H1 (cell line): ENCODE measurements at regions not wholly inside any gene's neighbourhood (a gene's known extent, or its start where the extent isn't known, plus 50 kb on each side); places are given as distances from the start of the nearest gene placed in this dataset.

Experiments used
- CTCF ChIA-PET: fragments of 300-600 bp; sonication (Branson Sonifier 250); formaldehyde crosslinking; loops from one replicate; lab custom pipeline; 2021; ENCODE audit not compliant: partially characterized antibody; lab: Charles Lee
- POLR2A ChIA-PET: fragments of 300-600 bp; sonication (Branson Sonifier 250); formaldehyde crosslinking; loops from one replicate; lab custom pipeline; 2021; ENCODE audit warnings: inconsistent platforms; ENCODE audit not compliant: partially characterized antibody; lab: Charles Lee
- DNase-seq, 2 experiments: peaks; one replicate each; pipeline versions ENCODE4 v3.0.0 to v3.0.0-alpha.2; 2010 to 2022; ENCODE audit warnings: low spot score in 2 of 2, low read depth in 1 of 2, mixed read lengths in 1 of 2
- FAIRE-seq: peaks from 2 replicates; lab custom pipeline; 2011; peaks lifted over from hg19 to GRCh38; lab: Jason Lieb, UNC
- H2AFZ ChIP-seq: 2 replicates; pipeline ENCODE4 v1.8.1; 2012; ENCODE audit warnings: low read length, inconsistent platforms
- H2AK5ac ChIP-seq: 2 replicates; pipeline ENCODE4 v1.6.1; 2013; ENCODE audit warnings: low read depth, low read length
- H2BK120ac ChIP-seq: replicated peaks from 2 replicates; pipeline ENCODE3; 2013; ENCODE audit warnings: low read depth, low read length, inconsistent platforms
- H2BK12ac ChIP-seq: 2 replicates; pipeline ENCODE4 v1.6.1; 2013; ENCODE audit warnings: low read depth, low read length
- H2BK15ac ChIP-seq: 2 replicates; pipeline ENCODE4 v1.6.1; 2013; ENCODE audit warnings: low read length
- H2BK20ac ChIP-seq: 2 replicates; pipeline ENCODE4 v1.6.1; 2013; ENCODE audit warnings: low read length
- H2BK5ac ChIP-seq: 2 replicates; pipeline ENCODE4 v1.6.1; 2013; ENCODE audit warnings: low read depth, low read length
- H3K14ac ChIP-seq: 2 replicates; pipeline ENCODE4 v1.6.1; 2013; ENCODE audit warnings: inconsistent platforms; ENCODE audit not compliant: insufficient read length
- H3K18ac ChIP-seq: 2 replicates; pipeline ENCODE4 v1.6.1; 2013; ENCODE audit warnings: low read length; ENCODE audit errors: extremely low read depth
- H3K23ac ChIP-seq: 2 replicates; pipeline ENCODE4 v1.6.1; 2013; ENCODE audit warnings: inconsistent platforms; ENCODE audit not compliant: insufficient read length
- H3K23me2 ChIP-seq: 2 replicates; pipeline ENCODE4 v1.6.1; 2013; ENCODE audit warnings: low read depth, low read length
- H3K27ac ChIP-seq: 2 replicates; pipeline ENCODE4 v1.6.1; 2011; ENCODE audit warnings: low read depth, low read length, inconsistent platforms
- H3K27me3 ChIP-seq, 4 experiments: replicated peaks in 1 of 4; 1 replicate in 1 of 4; 2 replicates in 3 of 4; pipeline versions ENCODE4 v1.6.1 to v1.8.1; 2011 to 2013; ENCODE audit warnings: low read length in 3 of 4, mild to moderate bottlenecking in 3 of 4, inconsistent platforms in 2 of 4, mixed read lengths in 2 of 4, moderate library complexity in 1 of 4; ENCODE audit not compliant: control insufficient read depth in 3 of 4, insufficient read depth in 3 of 4; ENCODE audit errors: extremely low read depth in 1 of 4
- H3K36me3 ChIP-seq, 4 experiments: 2 replicates each; pipeline versions ENCODE4 v1.6.1 to v1.8.1; 2011 to 2013; ENCODE audit warnings: mild to moderate bottlenecking in 4 of 4, low read length in 3 of 4, moderate library complexity in 2 of 4, control low read depth in 1 of 4, inconsistent platforms in 1 of 4; ENCODE audit not compliant: insufficient read depth in 4 of 4, control insufficient read depth in 2 of 4
- H3K4ac ChIP-seq: replicated peaks from 2 replicates; pipeline ENCODE3; 2013; ENCODE audit warnings: low read length, low read depth, mixed read lengths, inconsistent platforms; ENCODE audit not compliant: insufficient read length
- H3K4me1 ChIP-seq, 4 experiments: replicated peaks in 1 of 4; 1 replicate in 1 of 4; 2 replicates in 3 of 4; pipeline versions ENCODE4 v1.6.1 to v1.8.1; 2011 to 2013; ENCODE audit warnings: low read length in 3 of 4, inconsistent platforms in 2 of 4, mixed read lengths in 1 of 4; ENCODE audit not compliant: insufficient read depth in 4 of 4, control insufficient read depth in 3 of 4
- H3K4me2 ChIP-seq, 2 experiments: 2 replicates each; pipeline versions ENCODE4 v1.6.1 to v1.8.1; 2011 to 2013; ENCODE audit warnings: low read depth in 2 of 2, low read length in 2 of 2, control low read depth in 1 of 2, inconsistent platforms in 1 of 2, mild to moderate bottlenecking in 1 of 2; ENCODE audit not compliant: insufficient read depth in 1 of 2
- H3K4me3 ChIP-seq, 4 experiments: fragments of 200-600, 300-600 bp in 1 of 4; sonication (generic), shearing (Covaris generic), sonication (Bioruptor Twin) in 1 of 4; 2 replicates each; pipeline versions ENCODE4 v1.5.1 to v1.8.1; 2011 to 2016; ENCODE audit warnings: low read length in 4 of 4, low read depth in 3 of 4, control low read depth in 2 of 4, inconsistent platforms in 2 of 4, mild to moderate bottlenecking in 2 of 4, mixed read lengths in 1 of 4, moderate library complexity in 1 of 4; ENCODE audit not compliant: insufficient read depth in 2 of 4; ENCODE audit errors: extremely low read depth in 1 of 4
- H3K56ac ChIP-seq: replicated peaks from 2 replicates; pipeline ENCODE3; 2013; ENCODE audit warnings: low read depth, mild to moderate bottlenecking, mixed read lengths, low read length, inconsistent platforms; ENCODE audit not compliant: insufficient read length
- H3K79me1 ChIP-seq: 2 replicates; pipeline ENCODE4 v1.6.1; 2013; ENCODE audit warnings: low read depth, low read length, control low read depth
- H3K79me2 ChIP-seq, 2 experiments: 2 replicates each; pipeline versions ENCODE4 v1.6.1 to v1.8.1; 2012 to 2013; ENCODE audit warnings: low read length in 2 of 2, mild to moderate bottlenecking in 2 of 2, inconsistent platforms in 1 of 2; ENCODE audit not compliant: insufficient read depth in 2 of 2, control insufficient read depth in 1 of 2
- H3K9ac ChIP-seq, 4 experiments: replicated peaks in 1 of 4; 1 replicate in 1 of 4; 2 replicates in 3 of 4; pipeline versions ENCODE4 v1.6.1 to v1.8.1; 2011 to 2013; ENCODE audit warnings: low read depth in 3 of 4, low read length in 3 of 4, control low read depth in 2 of 4, mild to moderate bottlenecking in 2 of 4, moderate library complexity in 2 of 4, inconsistent platforms in 1 of 4; ENCODE audit errors: extremely low read depth in 1 of 4
- H3K9me3 ChIP-seq, 2 experiments: 2 replicates each; pipeline versions ENCODE4 v1.6.1 to v1.8.1; 2012 to 2013; ENCODE audit warnings: mild to moderate bottlenecking in 2 of 2, moderate library complexity in 2 of 2, control low read depth in 1 of 2, inconsistent platforms in 1 of 2, low read depth in 1 of 2, low read length in 1 of 2, mixed read lengths in 1 of 2; ENCODE audit not compliant: insufficient read depth in 2 of 2
- H4K20me1 ChIP-seq, 2 experiments: replicated peaks in 1 of 2; 2 replicates each; pipeline versions ENCODE3 to v1.8.1; 2011 to 2013; ENCODE audit warnings: inconsistent platforms in 2 of 2, low read length in 2 of 2, mild to moderate bottlenecking in 1 of 2; ENCODE audit not compliant: insufficient read depth in 2 of 2, control insufficient read depth in 1 of 2
- H4K5ac ChIP-seq: 2 replicates; pipeline ENCODE4 v1.6.1; 2013; ENCODE audit warnings: low read length, low read depth, mixed read lengths, inconsistent platforms; ENCODE audit not compliant: insufficient read length
- H4K8ac ChIP-seq: 2 replicates; pipeline ENCODE4 v1.8.0; 2013; ENCODE audit warnings: mild to moderate bottlenecking, moderate library complexity, low read length, inconsistent platforms; ENCODE audit not compliant: insufficient read depth; ENCODE audit errors: extremely low read depth
- H4K91ac ChIP-seq: replicated peaks from 2 replicates; pipeline ENCODE3; 2013; ENCODE audit warnings: low read length, mixed read lengths, inconsistent platforms; ENCODE audit not compliant: insufficient read length
- EP300 ChIP-seq, 2 experiments: IDR thresholded peaks; 1 replicate in 1 of 2; 2 replicates in 1 of 2; pipeline ENCODE4 v1.6.1; 2011 to 2012; ENCODE audit warnings: low read depth in 2 of 2, low read length in 2 of 2, mild to moderate bottlenecking in 2 of 2, borderline replicate concordance in 1 of 2, inconsistent platforms in 1 of 2, moderate library complexity in 1 of 2
- JUND ChIP-seq: IDR thresholded peaks from 2 replicates; pipeline ENCODE4 v1.6.1; 2011; ENCODE audit warnings: mild to moderate bottlenecking, improper control_type of control experiment, low read length
- WGBS, 2 experiments: shearing (Covaris generic) in 1 of 2; methylation state at CpG; one replicate each; pipeline versions ENCODE4 v1.1.6 to v1.1.7; 2013 to 2015; ENCODE audit warnings: low lambda C conversion rate in 2 of 2, mixed read lengths in 2 of 2, inconsistent platforms in 1 of 2, low coverage in 1 of 2, missing lambda C conversion rate in 1 of 2; ENCODE audit not compliant: insufficient replicate concordance in 2 of 2, insufficient coverage in 1 of 2, insufficient read length in 1 of 2; ENCODE audit errors: extremely low coverage in 1 of 2, missing lambda C conversion rate in 1 of 2; 5-methylcytosine and 5-hydroxymethylcytosine counted together

- no peak overlapping the region for H3K27ac ChIP-seq
- H4K8ac ChIP-seq, result no peak overlapping the region
- DNase-seq (peak in 1 of 2 experiments; percentile 31), FAIRE-seq (no peak)
- no peak overlapping the region for H2BK5ac ChIP-seq
- H3K23ac ChIP-seq, result no peak overlapping the region
- H3K4me3 ChIP-seq, result no peak overlapping the region
- no peak overlapping the region for H4K91ac ChIP-seq
- H3K36me3 ChIP-seq, result no peaks in the 10 kb centered on the region
- H2BK12ac ChIP-seq, result no peak overlapping the region
- H4K20me1 ChIP-seq, result no peaks in the 10 kb centered on the region
- no peak overlapping the region for H3K9ac ChIP-seq
- no peak overlapping the region for H4K5ac ChIP-seq
- H3K79me1 ChIP-seq, result no peaks in the 10 kb centered on the region
- no peaks in the 10 kb centered on the region for H3K23me2 ChIP-seq
- H3K56ac ChIP-seq, result no peak overlapping the region
- CTCF ChIA-PET, result interaction anchor here (1.7 to 2.1 kb wide), 2 partner anchors 9 to 203 kb away, joined by 4 to 7 read pairs; no protein-coding TSS in a partner anchor
- no peak overlapping the region for H3K4me2 ChIP-seq
- no peak overlapping the region for H3K18ac ChIP-seq
- H3K27me3 ChIP-seq, result peaks cover 0 to 1% (median 0%) of the 10 kb centered on the region in 4 experiments; a peak in 1 of 7 replicates
- no peaks in the 10 kb centered on the region for H3K9me3 ChIP-seq
- H2AFZ ChIP-seq, result no peak overlapping the region
- no peak overlapping the region for H2BK20ac ChIP-seq
- H2AK5ac ChIP-seq, result no peak overlapping the region
- no peak overlapping the region for H3K14ac ChIP-seq
- WGBS, 2 experiments, result 69% methylated on average over 8 of the region's 8 CpGs; no CpG with 5 or more reads in 1 of the 2 experiments
- no peak overlapping the region for H2BK120ac ChIP-seq
- H2BK15ac ChIP-seq, result no peak overlapping the region
- peaks cover 0 to 4% (median 1%) of the 10 kb centered on the region in 4 experiments; a peak in 2 of 7 replicates for H3K4me1 ChIP-seq
- H3K4ac ChIP-seq, result no peak overlapping the region
- TF ChIP-seq EP300 (IDR thresholded peaks at IDR 0.05; ENCODE audit: borderline replicate concordance in 1 of 2, low read depth in 2 of 2, low read length in 2 of 2), result no peak
- TF ChIP-seq JUND, result peak; percentile 40; the same call in 1 of the 2 replicates
- no peaks in the 10 kb centered on the region for H3K79me2 ChIP-seq
- POLR2A ChIA-PET, result no interaction called here
These were observed 238.2 kb upstream of the RBBP8 start for GRCh38 chr18:22694954-22695353.
